ENCODE measurements at regions not wholly inside any gene's neighbourhood (a gene's known extent, or its start where the extent isn't known, plus 50 kb on each side); places are given as distances from the start of the nearest gene placed in this dataset.
"Not testable (repeated sequence)": the region's sequence is repeated elsewhere in the genome, so short reads cannot be mapped to it uniquely, and the experiment has no call there.

DNA sequence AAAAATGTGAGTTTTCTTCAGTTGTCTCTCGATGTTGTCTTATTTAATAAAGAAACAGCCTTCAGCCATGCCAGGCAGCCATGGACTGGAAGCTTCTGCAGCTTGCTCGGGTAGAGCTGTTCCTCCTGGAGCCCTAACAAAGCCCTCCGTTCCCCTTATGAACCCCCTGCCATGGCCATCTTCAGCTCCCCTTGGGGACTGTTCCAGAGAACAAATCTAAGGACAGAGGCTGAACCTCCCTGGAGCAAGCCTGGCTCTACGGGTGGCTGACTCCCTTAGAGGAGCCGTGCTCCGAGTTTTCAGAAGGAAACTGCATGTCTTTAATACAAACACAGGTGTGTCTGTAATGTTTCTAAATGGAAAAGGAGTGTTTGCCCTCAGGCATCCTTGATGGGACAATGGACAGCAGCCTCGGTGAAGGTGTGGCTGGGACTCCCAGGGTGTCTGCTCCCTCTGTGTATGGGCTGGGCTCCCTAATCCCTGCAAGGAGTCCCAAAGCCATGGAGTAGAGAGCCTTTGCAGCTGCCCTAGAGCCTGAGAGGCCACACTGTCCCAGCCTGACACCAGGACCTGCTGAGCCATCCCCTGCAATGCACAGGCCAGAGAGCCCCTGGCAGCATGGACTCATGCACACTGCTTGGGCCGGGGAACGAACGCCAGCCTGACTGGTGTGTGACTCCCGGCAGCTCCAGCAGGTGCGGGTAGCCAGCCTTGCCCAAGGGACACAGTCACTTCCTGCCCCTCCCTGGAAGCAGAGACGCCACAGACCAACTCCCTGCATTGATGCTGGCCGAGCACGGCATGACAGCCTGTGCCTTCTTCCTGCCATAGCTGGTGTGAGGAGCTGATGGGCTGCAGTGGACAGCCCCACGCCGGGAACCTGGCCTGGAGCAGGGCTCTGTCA is 381.8 kb downstream of the TCERG1L start:
- DNase-seq = no peak

DNA sequence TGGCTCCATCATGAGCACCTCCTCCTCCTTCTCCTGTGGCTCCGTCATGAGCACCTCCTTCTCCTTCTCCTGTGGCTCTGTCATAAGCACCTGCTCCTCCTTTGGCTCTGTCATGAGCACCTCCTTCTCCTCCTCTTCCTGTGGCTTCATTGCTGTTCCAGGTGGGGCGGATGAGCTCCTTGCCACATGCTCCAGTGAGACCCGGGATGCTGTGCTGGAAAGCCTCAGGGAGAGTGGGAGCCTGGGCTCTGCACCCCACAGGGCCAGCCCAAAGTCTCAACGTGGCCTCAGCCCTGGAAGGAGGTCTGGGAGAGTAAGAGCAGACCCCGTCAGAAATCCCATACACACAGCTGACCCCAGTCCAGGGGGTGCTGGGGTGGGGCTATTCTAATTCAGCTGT is 380.7 kb downstream of the TCERG1L start:
- no peak for DNase-seq

DNA sequence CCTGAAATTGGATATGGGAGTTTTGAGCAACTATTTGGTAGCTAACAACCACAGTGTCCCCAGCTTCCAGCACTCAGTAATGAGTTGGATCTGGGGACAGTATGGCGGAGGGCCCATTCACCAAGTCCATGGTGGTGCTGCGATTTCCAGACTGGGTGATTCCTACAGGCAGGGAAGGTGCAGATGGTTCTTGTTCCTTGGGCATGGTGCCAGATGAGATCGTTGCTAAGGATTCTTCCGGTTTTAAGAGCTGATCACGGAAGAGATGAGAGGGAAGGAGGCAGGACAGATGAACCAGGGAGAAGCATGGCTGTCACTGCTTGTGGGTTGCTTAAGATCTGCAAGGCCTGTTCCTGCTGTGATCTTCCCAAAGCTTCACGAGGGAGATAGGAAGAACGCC is 380.3 kb downstream of the TCERG1L start:
- no peak for DNase-seq

DNA sequence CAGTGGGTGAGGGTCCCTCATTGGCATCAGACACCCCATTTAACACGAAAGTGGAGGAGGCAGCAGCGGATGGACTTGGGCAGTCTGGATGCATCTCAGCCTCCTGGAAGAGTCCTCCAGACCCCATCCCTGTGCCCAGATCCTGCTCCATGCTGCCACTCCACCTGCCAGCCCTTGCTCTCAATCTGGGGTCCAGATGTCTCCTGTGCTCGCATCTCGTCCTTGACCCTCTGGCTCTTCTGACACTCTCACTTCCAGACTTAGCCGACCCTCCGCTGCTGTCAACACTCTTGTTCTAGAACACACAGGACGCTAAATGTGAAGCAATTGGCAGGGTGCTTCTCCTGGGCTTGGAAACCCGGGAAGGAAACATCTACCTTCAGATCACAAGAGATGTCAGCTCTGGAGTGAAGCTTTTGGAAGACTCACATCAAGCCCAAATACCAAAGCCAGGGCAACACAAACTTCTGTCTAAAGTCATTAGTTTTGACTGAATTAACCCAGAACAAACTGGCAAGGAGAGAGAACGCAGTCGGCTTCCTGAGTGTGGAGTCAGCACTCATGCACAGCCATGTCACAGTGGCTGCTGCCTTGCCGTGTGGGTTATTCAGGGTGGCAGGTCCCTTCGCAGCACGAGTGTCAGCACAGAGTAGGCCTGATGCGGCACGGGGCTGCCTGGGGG is 379.1 kb downstream of the TCERG1L start:
- no peak for DNase-seq

DNA sequence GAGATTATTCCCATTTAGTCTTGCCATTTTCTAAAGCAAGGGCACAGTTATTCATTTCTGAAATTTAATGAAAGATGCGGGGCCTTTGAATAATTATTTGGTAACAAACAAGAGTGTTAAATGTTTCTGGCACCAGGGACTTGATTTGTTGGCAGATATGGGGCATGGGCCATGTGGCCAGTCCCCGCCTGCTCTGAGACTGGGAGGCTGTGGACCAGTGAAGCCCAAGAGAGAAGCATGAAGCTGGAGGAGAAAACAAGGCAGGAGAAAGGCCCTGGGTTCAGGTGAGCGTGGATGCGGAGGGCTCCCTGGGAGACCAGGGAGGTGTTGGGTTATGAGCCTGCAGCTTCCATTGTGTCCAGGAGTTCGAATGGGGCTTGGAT is 378.5 kb downstream of the TCERG1L start:
- DNase-seq = no peak

DNA sequence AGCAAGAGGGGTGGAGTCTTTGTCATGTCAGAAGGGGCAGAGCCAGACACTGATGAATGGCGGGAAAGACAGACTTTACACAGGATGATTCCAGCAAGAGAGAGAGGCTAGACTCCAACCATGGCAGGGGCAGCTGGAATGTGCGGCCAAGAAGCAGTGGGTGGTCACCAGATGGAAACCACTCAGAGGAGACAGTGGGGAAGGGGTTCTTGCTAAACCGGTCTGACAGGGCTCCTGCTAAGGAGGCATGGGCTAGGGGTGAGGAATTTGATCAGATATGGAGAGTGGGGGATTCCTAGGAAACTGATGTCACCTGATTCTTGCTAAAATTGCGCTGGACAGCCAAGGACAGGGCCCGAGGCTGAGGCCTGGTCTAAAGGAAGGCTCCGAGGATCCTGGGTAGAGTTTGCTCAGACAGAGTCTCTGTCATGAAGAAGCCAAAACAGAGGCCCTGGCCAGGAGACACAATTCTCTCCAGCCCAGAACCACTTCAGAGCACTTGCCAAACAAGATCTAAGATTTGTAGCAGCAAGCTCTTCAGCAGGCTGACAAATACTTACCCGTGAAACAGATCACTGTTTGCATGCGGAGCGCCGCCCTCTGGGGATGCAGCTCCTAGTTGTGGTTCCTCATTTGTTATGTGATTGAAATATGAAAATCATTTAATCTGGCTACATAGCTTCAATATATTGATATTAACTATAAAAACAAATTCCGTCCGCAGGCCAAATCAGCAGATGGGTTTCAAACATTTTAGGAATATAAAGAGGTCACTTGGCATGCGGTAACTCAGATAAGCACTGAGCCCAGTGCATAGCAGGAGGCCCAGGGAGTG is 377.0 kb downstream of the TCERG1L start:
- no peak for DNase-seq

DNA sequence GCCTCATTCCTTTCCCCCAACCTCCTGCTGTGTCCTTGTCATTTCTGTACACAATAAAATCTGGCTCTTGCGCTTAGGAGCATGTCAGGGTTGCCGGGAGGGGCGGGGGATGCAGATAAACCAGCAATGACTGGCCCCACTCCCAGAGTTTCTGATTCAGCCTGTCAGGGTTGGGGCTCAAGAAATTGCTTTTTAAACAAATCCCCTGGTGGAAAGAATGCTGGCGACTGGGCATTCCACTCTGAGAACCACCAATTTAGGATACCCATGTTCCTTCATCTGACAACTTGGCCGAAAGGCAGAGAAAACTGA is 376.4 kb downstream of the TCERG1L start:
- DNase-seq = no peak

DNA sequence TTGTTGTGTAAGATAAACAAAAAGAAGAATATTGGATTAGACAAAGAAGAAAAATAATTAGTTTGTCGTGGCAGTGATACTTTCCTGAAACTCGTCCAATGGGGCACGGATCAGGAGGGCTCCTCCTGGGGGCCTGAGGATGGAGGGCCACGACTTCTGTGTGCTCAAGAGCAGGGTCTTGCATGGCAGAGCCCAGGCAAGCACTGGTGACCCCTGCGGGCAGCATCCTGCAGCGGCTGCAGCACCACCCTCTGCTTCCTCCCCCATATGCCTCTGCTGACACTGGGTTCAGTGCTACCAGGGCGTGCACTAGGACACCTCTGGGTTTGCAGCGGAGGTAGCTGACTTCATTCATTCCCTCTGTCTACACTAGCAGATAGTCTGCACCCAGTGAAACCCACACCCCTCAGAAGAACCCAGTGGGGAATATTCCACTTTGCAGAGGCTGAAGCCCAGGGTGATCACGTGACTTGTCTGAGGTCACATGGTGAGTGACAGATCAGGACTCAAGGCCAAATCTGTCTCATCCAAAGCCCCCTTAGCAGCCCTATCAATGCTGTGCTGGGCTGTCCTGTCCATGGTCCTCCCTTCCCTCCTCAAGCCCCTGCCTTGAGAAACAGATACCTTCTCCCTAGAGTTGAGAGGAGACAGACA is 375.5 kb downstream of the TCERG1L start:
- no peak for DNase-seq

DNA sequence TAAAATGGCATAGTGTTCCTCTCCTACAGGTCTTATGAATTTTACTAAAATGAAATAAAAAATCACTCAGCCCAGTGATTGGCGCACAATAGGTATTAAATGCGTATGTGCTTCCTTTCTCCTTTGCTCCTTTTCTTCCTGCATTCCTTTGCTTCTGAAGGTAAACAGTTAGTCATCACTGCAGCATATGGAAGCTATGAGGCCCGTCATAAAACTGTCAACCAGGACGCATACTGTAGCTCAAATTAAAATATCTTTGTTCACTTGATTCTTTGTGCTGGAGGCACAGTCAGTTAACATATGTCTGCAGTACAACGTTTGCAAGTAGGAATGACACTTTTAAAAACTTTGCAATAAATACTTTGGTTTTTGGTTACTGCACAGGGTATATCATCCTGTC is 374.7 kb downstream of the TCERG1L start:
- DNase-seq = no peak

DNA sequence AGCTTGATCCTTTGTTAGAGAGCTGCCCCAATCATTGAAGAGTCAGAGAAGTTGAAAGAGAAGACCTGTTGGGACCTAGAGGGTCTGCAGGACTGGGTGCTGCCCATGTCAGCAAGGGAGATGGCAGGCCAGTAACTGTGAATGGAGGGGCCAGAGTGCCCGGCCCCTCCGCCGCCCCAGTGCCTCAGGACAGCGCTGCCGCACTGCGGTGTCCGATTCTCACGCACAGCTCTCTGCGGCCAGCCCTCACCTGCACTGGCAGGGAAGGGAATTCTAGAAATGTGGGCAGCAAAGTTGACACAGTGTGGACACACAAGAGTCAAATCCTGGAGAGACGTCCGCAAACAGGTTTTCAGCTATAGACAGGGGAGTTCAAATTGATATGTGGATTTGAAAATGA is 373.5 kb downstream of the TCERG1L start:
- no peak for DNase-seq

DNA sequence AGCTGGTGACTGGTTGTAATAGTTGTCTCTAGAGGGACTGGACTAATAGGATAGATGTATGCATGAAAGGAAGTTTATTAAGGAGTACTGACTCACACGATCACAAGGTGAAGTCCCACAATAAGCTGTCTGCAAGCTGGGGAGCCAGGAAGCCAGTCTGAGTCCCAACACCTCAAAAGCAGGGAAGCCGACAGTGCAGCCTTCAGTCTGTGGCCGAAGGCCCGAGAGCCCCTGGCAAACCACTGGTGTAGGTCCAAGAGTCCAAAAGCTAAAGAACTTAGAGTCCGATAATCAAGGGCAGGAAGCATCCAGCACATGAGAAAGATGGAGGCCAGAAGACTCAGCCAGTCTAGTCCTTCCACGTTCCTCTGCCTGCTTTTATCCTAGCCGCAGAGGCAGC is 372.6 kb downstream of the TCERG1L start:
- DNase-seq = not testable (repeated sequence)

DNA sequence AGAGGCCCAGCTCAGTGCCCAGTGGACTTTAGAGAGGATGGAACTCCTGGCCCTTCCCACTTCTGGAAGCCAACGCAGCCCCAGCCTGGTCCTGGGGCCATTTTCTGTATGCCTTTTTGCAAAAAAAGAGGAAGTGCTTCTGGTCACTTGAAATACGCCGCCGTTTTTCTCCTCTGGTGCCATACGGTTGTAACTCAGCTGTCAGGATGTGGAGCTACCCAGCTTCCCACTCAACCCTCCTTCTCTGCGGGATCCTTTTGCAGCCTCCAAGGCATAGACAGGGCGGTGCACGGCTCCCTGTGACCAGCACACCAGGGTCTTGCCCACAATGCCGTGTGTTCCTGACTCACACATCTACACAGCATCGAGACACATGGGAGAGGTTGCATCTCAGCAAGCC is 369.6 kb downstream of the TCERG1L start:
- no peak for DNase-seq

DNA sequence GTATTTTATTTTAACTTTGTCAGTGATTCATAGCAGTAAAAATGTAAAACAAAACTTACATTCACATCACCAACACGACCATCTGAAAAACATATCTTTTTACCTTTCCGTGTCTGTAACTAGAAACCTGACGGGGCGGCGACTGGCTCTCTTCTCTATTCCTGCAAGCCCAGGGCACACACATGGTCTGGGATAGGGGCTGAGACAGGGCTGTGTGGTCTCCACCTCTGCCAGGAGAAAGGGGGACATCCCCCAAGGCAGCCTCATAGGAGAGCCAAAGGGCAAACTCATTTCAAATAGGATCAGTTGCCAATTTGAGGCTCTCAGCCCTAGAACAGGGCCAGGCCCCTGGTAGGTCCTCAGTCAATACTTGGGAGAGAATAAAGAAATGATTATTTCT is 359.4 kb downstream of the TCERG1L start:
- no peak for DNase-seq

DNA sequence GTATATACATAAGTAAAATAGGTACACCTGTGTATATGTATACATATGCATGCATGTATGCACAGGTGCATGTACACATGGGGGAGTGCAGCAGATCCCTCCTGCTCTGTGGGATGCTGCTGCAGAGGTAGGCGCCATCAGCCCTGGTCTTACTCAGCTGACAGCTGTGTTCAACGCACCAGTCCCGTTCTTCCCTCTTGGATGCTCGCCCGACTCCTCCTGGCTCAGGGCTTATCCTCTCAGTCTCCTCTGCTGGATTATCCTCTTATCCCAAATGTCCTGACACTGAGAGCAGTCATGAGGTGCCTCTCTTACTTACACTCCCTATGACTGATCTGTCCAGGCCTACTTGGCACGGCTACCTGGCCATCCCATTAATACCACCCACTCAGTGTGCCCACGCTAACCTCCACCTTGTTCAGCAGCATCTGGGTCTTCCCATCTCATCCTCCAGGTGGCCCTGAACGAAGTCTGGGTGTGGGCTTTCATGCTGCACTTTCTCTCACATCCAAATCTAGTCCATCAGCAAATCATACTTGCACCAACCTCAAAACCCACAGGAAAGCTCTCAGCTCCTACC is 357.1 kb downstream of the TCERG1L start:
- DNase-seq = no peak

DNA sequence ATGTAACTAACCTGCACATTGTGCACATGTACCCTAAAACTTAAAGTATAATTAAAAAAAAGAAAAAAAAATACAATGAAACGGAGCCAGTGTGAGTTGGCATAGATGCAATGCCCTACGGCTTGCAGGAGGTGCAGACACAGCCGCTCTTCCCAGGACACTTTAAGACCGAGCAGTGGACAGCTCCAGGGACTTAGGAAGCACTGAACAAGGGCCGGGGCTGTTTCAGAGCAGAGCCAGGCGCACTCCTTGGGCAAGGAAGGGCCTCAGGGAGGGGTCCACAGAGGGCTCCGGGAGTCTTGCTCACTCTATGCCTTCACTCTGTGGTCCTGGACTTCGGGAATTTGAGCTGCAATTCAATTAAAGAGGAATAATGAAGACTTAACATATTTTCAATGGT is 355.3 kb downstream of the TCERG1L start:
- no peak for DNase-seq

DNA sequence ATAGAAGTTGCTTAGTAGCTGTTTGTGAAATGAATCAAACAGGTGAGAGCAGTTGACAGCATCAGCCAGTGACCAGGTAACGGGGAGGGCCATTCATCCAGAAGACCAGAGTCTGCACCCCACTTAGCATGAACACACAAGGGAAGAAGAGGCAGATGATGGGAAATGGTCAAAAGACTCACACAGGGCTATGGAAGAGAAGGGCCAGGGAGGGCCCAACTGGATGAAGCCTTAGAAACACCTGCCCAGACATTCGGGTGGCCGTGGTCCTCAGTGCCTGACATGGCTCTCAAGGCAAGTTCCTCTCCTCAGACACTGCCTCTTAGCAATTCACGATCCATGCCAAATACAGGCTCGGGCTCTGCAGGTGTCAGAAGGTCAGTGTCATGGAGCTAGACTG is 354.1 kb downstream of the TCERG1L start:
- no peak for DNase-seq

DNA sequence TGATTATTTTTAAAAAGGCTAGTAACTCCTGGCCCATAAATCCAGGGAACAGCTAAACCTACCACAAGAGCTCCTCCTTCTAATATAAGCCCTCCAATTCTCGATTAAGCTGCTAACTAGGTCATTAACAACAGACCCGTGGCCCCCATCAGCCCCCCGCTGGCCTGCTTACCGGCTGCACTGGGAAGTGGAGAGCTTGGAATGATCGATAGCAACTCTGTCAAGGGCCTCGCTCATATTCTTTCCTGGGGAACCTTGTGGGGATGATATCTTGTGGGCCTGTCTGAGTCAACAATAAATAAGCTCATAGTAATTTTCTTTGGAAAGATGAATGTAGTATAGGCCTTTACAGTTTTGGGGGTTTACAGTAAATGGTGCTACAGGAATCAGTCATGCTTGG is 353.5 kb downstream of the TCERG1L start:
- DNase-seq = no peak

DNA sequence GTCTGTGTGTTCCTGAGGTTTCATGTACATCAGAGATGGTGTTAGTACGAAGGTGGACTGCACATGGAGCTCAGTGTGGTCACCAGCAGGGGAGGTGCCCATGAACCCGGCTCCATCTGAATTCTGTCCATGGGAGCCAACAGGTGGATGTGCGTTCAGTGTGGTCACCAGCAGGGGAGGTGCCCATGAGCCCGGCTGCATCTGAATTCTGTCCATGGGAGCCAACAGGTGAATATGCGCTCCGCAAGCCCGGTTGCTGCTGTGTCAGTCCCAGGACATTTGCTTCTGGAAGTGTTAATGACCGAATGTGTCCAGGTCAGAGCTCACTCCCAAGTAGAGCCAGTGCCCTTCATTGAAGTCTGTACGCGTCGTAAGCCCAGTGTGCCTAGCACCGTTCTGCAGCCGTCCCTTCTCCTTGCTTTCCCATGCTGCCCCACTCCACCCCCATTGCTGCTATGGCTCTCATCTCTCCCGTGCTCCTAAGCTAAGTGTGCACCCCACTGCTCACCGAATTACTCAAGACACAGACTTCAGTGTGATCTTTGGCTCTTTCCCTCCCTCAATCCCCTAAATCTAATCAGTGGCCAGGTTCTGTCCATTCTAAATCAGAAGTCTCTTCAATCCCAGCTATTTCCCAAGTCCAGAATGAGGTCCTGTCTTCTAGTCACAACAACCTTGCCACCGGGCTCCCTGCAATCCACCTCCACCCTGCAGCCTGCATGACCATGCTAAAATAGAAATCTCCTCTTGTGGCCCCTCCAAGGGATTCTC is 352.4 kb downstream of the TCERG1L start:
- no peak for DNase-seq

DNA sequence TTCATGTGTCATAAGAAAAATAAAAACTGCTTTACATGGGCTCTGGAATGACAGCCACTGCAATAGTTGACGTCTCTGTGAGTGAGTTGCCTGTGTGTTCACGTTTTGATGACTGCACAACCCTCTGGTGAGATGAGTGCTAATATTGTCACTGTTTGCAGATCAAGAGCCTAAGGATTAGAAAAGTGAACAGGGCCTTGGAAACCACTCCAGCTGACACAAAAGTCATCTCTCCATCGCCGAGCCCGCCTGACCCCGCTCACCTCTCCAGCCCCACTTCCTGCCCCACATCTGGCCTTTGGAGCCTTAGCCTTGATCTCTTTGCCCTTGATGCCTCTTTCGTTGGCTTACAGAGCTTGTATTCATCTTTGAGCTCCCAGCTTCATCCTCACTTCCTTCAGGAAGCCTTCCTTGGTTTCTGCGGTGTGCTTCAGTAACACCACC is 351.7 kb downstream of the TCERG1L start:
- no peak for DNase-seq

DNA sequence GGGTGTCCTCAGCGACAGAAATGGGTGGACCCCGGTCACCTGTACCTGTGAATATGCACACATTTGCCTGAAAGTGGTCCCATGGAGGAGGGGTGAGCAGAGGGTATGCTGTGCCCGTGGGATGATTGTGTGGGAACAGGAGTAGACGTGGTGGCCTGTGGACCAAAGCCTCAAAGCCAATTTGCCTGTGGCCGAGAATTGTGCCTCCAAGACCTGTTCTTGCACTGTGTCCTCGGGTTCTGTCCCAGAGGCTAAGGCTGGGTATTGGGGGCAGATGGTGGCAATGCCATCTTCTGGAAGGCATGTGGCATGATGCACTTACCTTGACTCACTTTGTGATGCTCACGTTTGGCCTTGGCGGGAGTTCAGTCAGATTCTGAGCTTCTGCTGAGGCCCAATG is 351.0 kb downstream of the TCERG1L start:
- DNase-seq = no peak

DNA sequence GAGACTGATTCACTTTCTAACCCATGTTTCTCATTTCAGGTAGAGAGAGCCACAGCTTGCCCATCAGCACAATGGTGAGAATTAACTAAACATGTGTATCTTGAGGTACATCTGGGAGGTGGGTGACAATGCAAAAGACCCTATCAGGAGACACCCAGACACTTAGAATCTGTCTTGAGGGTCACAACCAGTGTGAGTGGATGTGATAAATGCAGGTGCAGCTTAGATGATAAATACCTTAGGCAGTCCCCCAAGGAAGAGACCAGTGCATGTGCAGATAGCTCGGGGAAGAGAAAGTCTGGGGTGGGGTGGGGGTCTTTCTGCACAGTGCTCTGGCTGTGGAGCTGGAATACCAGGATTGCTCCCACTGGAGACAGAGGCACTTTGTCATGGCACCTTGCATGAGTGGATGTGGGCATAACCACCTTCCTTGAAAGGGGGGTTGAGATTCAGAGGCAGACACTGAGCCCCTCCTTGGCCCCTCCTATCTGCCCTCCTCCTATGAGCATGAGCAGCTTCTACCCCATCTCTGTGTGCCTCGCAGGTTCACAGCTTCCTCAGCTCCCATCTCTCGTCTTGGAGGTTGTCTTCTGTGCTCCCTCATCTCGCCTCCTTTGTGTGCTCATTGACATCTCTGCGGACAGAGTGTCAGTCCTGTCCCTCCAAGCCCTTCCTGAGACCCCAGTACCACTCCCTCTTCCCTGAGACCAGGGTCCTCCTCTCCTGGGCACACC is 349.8 kb downstream of the TCERG1L start:
- no peak for DNase-seq

Data from hippocampal formation (tissue), 2 donors.